GM23338 (cell line): ENCODE measurements at regions not wholly inside any gene's neighbourhood (a gene's known extent, or its start where the extent isn't known, plus 50 kb on each side); places are given as distances from the start of the nearest gene placed in this dataset.

ENCODE experiments used
- ATAC-seq: fragments of 200-7000 bp; cut with Tn5 transposase; 3 replicates; pipeline ENCODE4 v1.9.1; 2020
- DNase-seq: peaks from one replicate; pipeline ENCODE4 v3.0.0-alpha.2; 2015; ENCODE audit warnings: low spot score
- H2AFZ ChIP-seq: fragments of 200-600 bp; sonication (generic); 2 replicates; pipeline ENCODE4 v1.8.0; 2016; ENCODE audit warnings: antibody characterized with exemption, mild to moderate bottlenecking, moderate library complexity
- H3F3A ChIP-seq: fragments of 200-600 bp; sonication (generic); replicated peaks from 2 replicates; pipeline ENCODE4 v1.8.0; 2017; ENCODE audit warnings: antibody characterized with exemption, mixed run types, low read depth
- H3K27ac ChIP-seq: fragments of 200-600 bp; sonication (generic); 2 replicates; pipeline ENCODE4 v1.6.1; 2016; ENCODE audit warnings: low read depth
- H3K27me3 ChIP-seq: fragments of 200-600 bp; sonication (generic); 2 replicates; pipeline ENCODE4 v1.8.0; 2016; ENCODE audit warnings: mild to moderate bottlenecking, mixed run types, moderate library complexity; ENCODE audit not compliant: insufficient read depth
- H3K36me3 ChIP-seq: fragments of 200-600 bp; sonication (generic); 2 replicates; pipeline ENCODE4 v1.8.0; 2016; ENCODE audit warnings: mild to moderate bottlenecking; ENCODE audit not compliant: insufficient read depth
- H3K4me1 ChIP-seq: fragments of 200-600 bp; sonication (generic); 2 replicates; pipeline ENCODE4 v1.8.0; 2016; ENCODE audit warnings: mild to moderate bottlenecking, moderate library complexity; ENCODE audit not compliant: insufficient read depth
- H3K4me2 ChIP-seq: fragments of 200-600 bp; sonication (generic); 2 replicates; pipeline ENCODE4 v1.7.1; 2017; ENCODE audit warnings: mixed run types
- H3K4me3 ChIP-seq: fragments of 200-600 bp; sonication (generic); 2 replicates; pipeline ENCODE4 v1.6.1; 2016; ENCODE audit warnings: mixed run types
- H3K79me2 ChIP-seq: fragments of 200-600 bp; sonication (generic); replicated peaks from 2 replicates; pipeline ENCODE4 v1.8.0; 2017; ENCODE audit warnings: mild to moderate bottlenecking; ENCODE audit not compliant: insufficient read depth
- H3K9me2 ChIP-seq: fragments of 200-600 bp; sonication (generic); 2 replicates; pipeline ENCODE4 v1.8.0; 2017; ENCODE audit not compliant: insufficient read depth
- H4K20me1 ChIP-seq: fragments of 200-600 bp; sonication (generic); replicated peaks from 2 replicates; pipeline ENCODE4 v1.8.0; 2017; ENCODE audit warnings: mild to moderate bottlenecking; ENCODE audit not compliant: insufficient read depth
- H3K27ac Mint-ChIP-seq: 2 replicates; pipeline ENCODE4 v1.8.0; 2020; ENCODE audit warnings: inconsistent platforms, mild to moderate bottlenecking, moderate library complexity, mixed read lengths
- H3K27me3 Mint-ChIP-seq: 3 replicates; pipeline ENCODE4 v1.8.0; 2022; ENCODE audit warnings: low read depth, mild to moderate bottlenecking, moderate library complexity, mixed read lengths, inconsistent platforms; ENCODE audit not compliant: insufficient read depth, poor library complexity
- H3K36me3 Mint-ChIP-seq: 3 replicates; pipeline ENCODE4 v1.8.0; 2021; ENCODE audit warnings: low read depth, mild to moderate bottlenecking, inconsistent platforms, moderate library complexity, mixed read lengths
- H3K4me1 Mint-ChIP-seq: 3 replicates; pipeline ENCODE4 v1.8.0; 2020; ENCODE audit warnings: mild to moderate bottlenecking, inconsistent platforms, mixed read lengths
- H3K4me3 Mint-ChIP-seq: 3 replicates; pipeline ENCODE4 v1.8.0; 2021; ENCODE audit warnings: moderate library complexity, mild to moderate bottlenecking, inconsistent platforms, mixed read lengths
- H3K9me3 Mint-ChIP-seq: 3 replicates; pipeline ENCODE4 v1.8.0; 2020; ENCODE audit warnings: moderate library complexity, mild to moderate bottlenecking, inconsistent platforms, mixed read lengths
- ETS1 ChIP-seq: IDR thresholded peaks from 2 replicates; pipeline ENCODE4 v1.6.1; 2016; ENCODE audit warnings: antibody characterized with exemption
- EZH2 ChIP-seq: fragments of 200-600 bp; sonication (generic); IDR thresholded peaks from one replicate; pipeline ENCODE4 v1.8.0; 2017; ENCODE audit warnings: antibody characterized with exemption, mild to moderate bottlenecking, low read depth; ENCODE audit not compliant: unreplicated experiment
- NANOG ChIP-seq: IDR thresholded peaks from 2 replicates; pipeline ENCODE4 v1.6.1; 2016; ENCODE audit warnings: antibody characterized with exemption, borderline replicate concordance
- POLR2AphosphoS5 ChIP-seq: IDR thresholded peaks from 2 replicates; pipeline ENCODE4 v1.6.1; 2016; ENCODE audit warnings: antibody characterized with exemption, low read depth
- REST ChIP-seq: IDR thresholded peaks from one replicate; pipeline ENCODE4 v1.6.1; 2018; ENCODE audit warnings: antibody characterized with exemption; ENCODE audit not compliant: unreplicated experiment
- STAT1 ChIP-seq: IDR thresholded peaks from one replicate; pipeline ENCODE4 v1.6.1; 2016; ENCODE audit warnings: antibody characterized with exemption; ENCODE audit not compliant: unreplicated experiment
- ZNF462 ChIP-seq: fragments of 250-450 bp; sonication (Bioruptor Pico); IDR thresholded peaks from 2 replicates; pipeline ENCODE4 v1.5.0; 2020; ENCODE audit warnings: mild to moderate bottlenecking, moderate library complexity

DNA sequence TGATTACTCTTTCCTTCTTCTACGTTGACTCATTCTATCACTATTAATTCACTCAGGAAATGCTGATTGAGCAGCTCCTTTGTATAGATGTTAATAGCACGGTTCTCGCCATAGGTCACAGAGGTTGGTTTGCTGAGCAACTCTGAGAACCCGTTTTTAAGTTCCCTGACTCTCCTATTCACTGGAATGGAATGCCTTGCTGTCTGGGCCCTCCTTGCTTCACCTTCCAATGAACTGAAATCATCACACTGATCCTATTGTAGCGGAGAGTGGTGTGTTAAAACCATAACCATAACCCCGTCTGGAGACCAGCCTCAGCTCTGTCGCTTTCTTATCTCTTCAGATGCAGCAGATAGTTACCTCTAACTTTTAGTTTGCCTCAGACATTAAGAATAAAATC is 323.6 kb downstream of the GABRB3 start:
- Histone ChIP-seq H2AFZ (no peak overlapping the region), H3K27me3 (no peaks in the 10 kb centered on the region), H3K4me3 (no peak overlapping the region), H4K20me1 (no peaks in the 10 kb centered on the region), H3K4me1 (no peaks in the 10 kb centered on the region), H3K9me2 (no peaks in the 10 kb centered on the region), H3K79me2 (no peaks in the 10 kb centered on the region), H3F3A (no peaks in the 10 kb centered on the region), H3K4me2 (no peak overlapping the region), H3K27ac (0 out of 2 replicates have a peak overlapping the region, but pooled peaks have one; percentile 1), H3K36me3 (no peaks in the 10 kb centered on the region)
- no peaks in the 10 kb centered on the region for H3K36me3 Mint-ChIP-seq
- ATAC-seq, result peak; percentile 91
- TF ChIP-seq ZNF462 (CRISPR knock-in tag) (0 out of 2 replicates have a peak, but pooled peaks have one; percentile 23), STAT1 (no peak)
- H3K27me3 Mint-ChIP-seq, result peaks cover 1% of the 10 kb centered on the region
- H3K27ac Mint-ChIP-seq, result peak overlapping the region; percentile 48
- H3K4me3 Mint-ChIP-seq, result no peak overlapping the region
- DNase-seq, result peak; percentile 77
- H3K9me3 Mint-ChIP-seq, result peaks cover 3% of the 10 kb centered on the region; the same call in 1 of the 3 replicates
- H3K4me1 Mint-ChIP-seq, result peaks cover 9% of the 10 kb centered on the region

GRCh38 chr15:26443321-26443720 is 329.5 kb downstream of the GABRB3 start:
- DNase-seq, result no peak
- Histone ChIP-seq H4K20me1 (no peaks in the 10 kb centered on the region), H2AFZ (no peak overlapping the region), H3K79me2 (no peaks in the 10 kb centered on the region), H3K4me2 (no peak overlapping the region), H3K27ac (no peak overlapping the region), H3F3A (no peaks in the 10 kb centered on the region), H3K9me2 (no peaks in the 10 kb centered on the region), H3K27me3 (no peaks in the 10 kb centered on the region), H3K36me3 (no peaks in the 10 kb centered on the region), H3K4me3 (no peak overlapping the region), H3K4me1 (no peaks in the 10 kb centered on the region)
- Mint-ChIP-seq H3K27ac (no peak overlapping the region), H3K4me1 (no peaks in the 10 kb centered on the region), H3K36me3 (peaks cover 3% of the 10 kb centered on the region; the same call in 1 of the 3 replicates), H3K27me3 (no peaks in the 10 kb centered on the region), H3K9me3 (peaks cover 5% of the 10 kb centered on the region; the same call in 1 of the 3 replicates), H3K4me3 (no peak overlapping the region)
- TF ChIP-seq EZH2 (no peak), ETS1 (no peak), POLR2AphosphoS5 (no peak), NANOG (no peak), REST (no peak)
- no peak for ATAC-seq
